AG04450 (cell line): ENCODE measurements at regions not wholly inside any gene's neighbourhood (a gene's known extent, or its start where the extent isn't known, plus 50 kb on each side); places are given as distances from the start of the nearest gene placed in this dataset.

ENCODE experiments used
- CTCF ChIA-PET: fragments of 300-600, 350-600 bp; formaldehyde crosslinking; extraction: SDS; loops from one replicate; lab custom pipeline; 2022; ENCODE audit warnings: antibody characterized with exemption, inconsistent platforms; lab: Charles Lee
- POLR2A ChIA-PET: fragments of 350-600 bp; formaldehyde crosslinking; extraction: SDS; loops from one replicate; lab custom pipeline; 2021; ENCODE audit warnings: antibody characterized with exemption, inconsistent platforms; lab: Yijun Ruan, JAX
- DNase-seq: peaks from one replicate; pipeline ENCODE4 v3.0.0-alpha.2; 2011; ENCODE audit warnings: low read depth, low spot score
- H3K27ac ChIP-seq: one replicate; pipeline ENCODE4 v1.5.1; 2012; ENCODE audit warnings: low read depth, low read length, control low read depth
- H3K27me3 ChIP-seq: one replicate; pipeline ENCODE4 v1.6.0; 2012; ENCODE audit warnings: low read length; ENCODE audit not compliant: control insufficient read depth, insufficient read depth
- H3K4me3 ChIP-seq: 2 replicates; pipeline ENCODE4 v1.5.1; 2011; ENCODE audit warnings: mild to moderate bottlenecking, low read depth, low read length, control low read depth
- H3K9me3 ChIP-seq: 2 replicates; pipeline ENCODE4 v1.5.1; 2012; ENCODE audit warnings: low read length; ENCODE audit not compliant: control insufficient read depth, insufficient read depth
- CTCF ChIP-seq: IDR thresholded peaks from 2 replicates; pipeline ENCODE4 v1.5.1; 2011; ENCODE audit warnings: low read depth, low read length, control low read depth, inconsistent platforms

GRCh38 chr4:11489453-11490083 lies 60.9 kb upstream of the HS3ST1 start:
- H3K27me3 ChIP-seq, result no peaks in the 10 kb centered on the region
- CTCF ChIA-PET, result no interaction called here
- no peak for TF ChIP-seq CTCF
- DNase-seq, result no peak
- no peaks in the 10 kb centered on the region for H3K9me3 ChIP-seq
- no peak overlapping the region for H3K4me3 ChIP-seq
- POLR2A ChIA-PET, result no interaction called here
- no peak overlapping the region for H3K27ac ChIP-seq

GRCh38 chr4:11488657-11489452 lies 60.2 kb upstream of the HS3ST1 start:
- Histone ChIP-seq H3K27me3 (no peaks in the 10 kb centered on the region), H3K9me3 (no peaks in the 10 kb centered on the region), H3K27ac (no peak overlapping the region), H3K4me3 (no peak overlapping the region)
- no peak for TF ChIP-seq CTCF
- DNase-seq, result no peak
- ChIA-PET CTCF (no interaction called here), POLR2A (no interaction called here)

- DNase-seq, result no peak
- CTCF ChIA-PET, result no interaction called here
- POLR2A ChIA-PET, result no interaction called here
- no peaks in the 10 kb centered on the region for H3K27me3 ChIP-seq
- no peak overlapping the region for H3K4me3 ChIP-seq
- TF ChIP-seq CTCF, result no peak
- H3K9me3 ChIP-seq, result no peaks in the 10 kb centered on the region
- H3K27ac ChIP-seq, result no peak overlapping the region
Observed at GRCh38 chr4:11487868-11488544, 59.3 kb upstream of the HS3ST1 start.

GRCh38 chr4:11487139-11487538 lies 58.4 kb upstream of the HS3ST1 start:
- no peaks in the 10 kb centered on the region for H3K9me3 ChIP-seq
- ChIA-PET POLR2A (no interaction called here), CTCF (no interaction called here)
- H3K27me3 ChIP-seq, result no peaks in the 10 kb centered on the region
- DNase-seq, result no peak
- H3K4me3 ChIP-seq, result no peak overlapping the region
- H3K27ac ChIP-seq, result no peak overlapping the region
- TF ChIP-seq CTCF, result no peak

- Histone ChIP-seq H3K27ac (no peak overlapping the region), H3K9me3 (no peaks in the 10 kb centered on the region), H3K4me3 (no peak overlapping the region), H3K27me3 (no peaks in the 10 kb centered on the region)
- ChIA-PET CTCF (no interaction called here), POLR2A (no interaction called here)
- no peak for DNase-seq
- no peak for TF ChIP-seq CTCF
Observed at GRCh38 chr4:11485926-11486325, 57.2 kb upstream of the HS3ST1 start.
